Progenitor cell of endocrine pancreas (in vitro differentiated cells): ENCODE measurements at regions not wholly inside any gene's neighbourhood (a gene's known extent, or its start where the extent isn't known, plus 50 kb on each side); places are given as distances from the start of the nearest gene placed in this dataset.

Experiments used
- DNase-seq: peaks from one replicate; pipeline ENCODE4 v3.0.0; 2021; ENCODE audit warnings: low spot score; ENCODE audit not compliant: unreplicated experiment
- H3K27ac Mint-ChIP-seq: 2 replicates; pipeline ENCODE4 v1.8.0; 2021; ENCODE audit warnings: mild to moderate bottlenecking, moderate library complexity, mixed read lengths
- H3K27me3 Mint-ChIP-seq: 2 replicates; pipeline ENCODE4 v1.8.0; 2021; ENCODE audit warnings: mixed read lengths
- H3K36me3 Mint-ChIP-seq: 2 replicates; pipeline ENCODE4 v1.8.0; 2022; ENCODE audit warnings: mixed read lengths; ENCODE audit not compliant: insufficient read depth
- H3K4me1 Mint-ChIP-seq: 2 replicates; pipeline ENCODE4 v1.8.0; 2021; ENCODE audit warnings: low read depth, mixed read lengths
- H3K4me3 Mint-ChIP-seq: 2 replicates; pipeline ENCODE4 v1.8.0; 2021; ENCODE audit warnings: low read depth, mild to moderate bottlenecking, moderate library complexity, mixed read lengths
- H3K9me3 Mint-ChIP-seq: 2 replicates; pipeline ENCODE4 v1.8.0; 2021; ENCODE audit warnings: low read depth, mixed read lengths
- TF ChIP-seq, protein P1 (sequence below): fragments of 200-600 bp; sonication (generic); IDR thresholded peaks from one replicate; pipeline ENCODE4 v1.5.0; 2021; ENCODE audit warnings: antibody characterized with exemption, mild to moderate bottlenecking; ENCODE audit not compliant: unreplicated experiment

DNA sequence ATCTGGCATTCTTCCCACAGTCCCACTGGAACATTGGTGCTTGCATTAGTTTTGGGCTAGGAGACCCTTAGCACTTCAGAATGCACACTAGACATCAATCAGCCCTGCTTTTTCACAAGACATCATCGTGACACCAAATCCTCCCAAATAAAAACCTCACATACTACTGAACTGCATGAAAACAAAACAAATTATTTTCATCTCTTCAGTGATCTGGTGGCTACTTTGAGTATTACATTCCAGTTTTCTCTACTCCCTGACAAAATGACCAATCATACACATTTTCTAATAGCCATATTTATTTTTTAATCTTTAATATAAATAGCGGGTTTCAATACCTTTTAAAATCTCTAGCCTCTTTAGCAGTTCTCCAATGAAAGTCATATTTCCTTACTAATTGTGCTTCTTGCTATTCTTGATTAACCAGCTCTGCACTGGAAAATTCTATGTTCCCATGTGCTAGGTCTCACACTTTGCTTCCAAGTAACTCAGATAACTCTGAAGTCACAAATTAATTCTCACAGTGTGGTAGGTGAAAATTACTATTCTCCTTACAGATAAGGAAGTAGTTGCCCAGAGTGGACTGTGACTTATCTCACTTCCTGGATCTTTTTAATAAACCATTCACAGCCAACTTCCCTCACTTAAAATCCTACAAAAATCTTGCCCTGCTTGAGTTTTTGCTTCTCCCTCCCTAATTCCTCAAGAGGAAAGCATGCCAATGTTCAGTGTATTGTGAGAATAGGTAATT is 82.5 kb upstream of the EPB41L3 start:
- no peak for DNase-seq
- peaks cover 7% of the 10 kb centered on the region for H3K4me1 Mint-ChIP-seq
- H3K9me3 Mint-ChIP-seq: no peaks in the 10 kb centered on the region
- H3K4me3 Mint-ChIP-seq: no peak overlapping the region
- no peaks in the 10 kb centered on the region for H3K36me3 Mint-ChIP-seq
- no peak overlapping the region for H3K27ac Mint-ChIP-seq
- TF ChIP-seq, protein P1, sequence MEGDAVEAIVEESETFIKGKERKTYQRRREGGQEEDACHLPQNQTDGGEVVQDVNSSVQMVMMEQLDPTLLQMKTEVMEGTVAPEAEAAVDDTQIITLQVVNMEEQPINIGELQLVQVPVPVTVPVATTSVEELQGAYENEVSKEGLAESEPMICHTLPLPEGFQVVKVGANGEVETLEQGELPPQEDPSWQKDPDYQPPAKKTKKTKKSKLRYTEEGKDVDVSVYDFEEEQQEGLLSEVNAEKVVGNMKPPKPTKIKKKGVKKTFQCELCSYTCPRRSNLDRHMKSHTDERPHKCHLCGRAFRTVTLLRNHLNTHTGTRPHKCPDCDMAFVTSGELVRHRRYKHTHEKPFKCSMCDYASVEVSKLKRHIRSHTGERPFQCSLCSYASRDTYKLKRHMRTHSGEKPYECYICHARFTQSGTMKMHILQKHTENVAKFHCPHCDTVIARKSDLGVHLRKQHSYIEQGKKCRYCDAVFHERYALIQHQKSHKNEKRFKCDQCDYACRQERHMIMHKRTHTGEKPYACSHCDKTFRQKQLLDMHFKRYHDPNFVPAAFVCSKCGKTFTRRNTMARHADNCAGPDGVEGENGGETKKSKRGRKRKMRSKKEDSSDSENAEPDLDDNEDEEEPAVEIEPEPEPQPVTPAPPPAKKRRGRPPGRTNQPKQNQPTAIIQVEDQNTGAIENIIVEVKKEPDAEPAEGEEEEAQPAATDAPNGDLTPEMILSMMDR: no peak
- peaks cover 9% of the 10 kb centered on the region for H3K27me3 Mint-ChIP-seq

DNA sequence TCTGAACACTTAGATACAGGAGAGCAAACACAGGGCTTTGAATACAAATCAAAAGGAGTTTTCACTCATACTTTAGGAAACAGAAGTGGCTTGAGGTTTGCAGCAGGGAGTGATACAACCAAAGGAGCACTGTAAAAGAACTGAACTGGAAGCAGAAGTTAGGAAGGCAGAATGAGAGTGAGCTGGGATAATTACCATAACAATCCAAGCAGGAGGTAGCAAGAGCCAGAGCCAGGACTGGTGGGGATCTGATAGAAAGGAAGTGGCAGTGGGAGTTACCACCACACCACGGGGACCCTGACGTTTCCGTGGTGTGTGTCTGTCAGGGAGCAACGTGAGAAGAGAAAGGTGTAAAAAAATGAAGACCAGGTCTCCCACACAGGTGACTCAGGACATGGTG is 81.3 kb upstream of the EPB41L3 start:
- Mint-ChIP-seq H3K4me1 (peaks cover 7% of the 10 kb centered on the region), H3K4me3 (no peak overlapping the region), H3K36me3 (no peaks in the 10 kb centered on the region), H3K27me3 (peaks cover 9% of the 10 kb centered on the region), H3K9me3 (no peaks in the 10 kb centered on the region), H3K27ac (no peak overlapping the region)
- no peak for DNase-seq
- TF ChIP-seq, protein P1: no peak

DNA sequence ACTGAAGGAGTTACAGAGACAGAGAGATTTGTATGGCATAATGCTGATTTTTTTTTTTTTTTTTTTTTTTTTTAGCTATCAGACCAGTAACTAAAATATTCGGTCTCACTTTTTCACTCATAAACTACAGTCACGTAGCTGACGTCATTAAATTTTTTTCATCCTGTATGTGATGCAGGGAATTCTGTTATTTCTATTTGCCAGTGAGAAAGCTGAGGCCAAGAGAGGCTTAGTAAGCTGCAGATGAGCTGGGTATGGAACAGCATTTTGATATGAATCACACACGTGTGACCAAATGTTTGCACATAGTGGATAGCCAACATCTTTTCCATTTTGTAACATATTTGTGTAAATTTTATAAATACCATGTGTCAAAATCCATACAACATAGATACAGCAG is 79.1 kb upstream of the EPB41L3 start:
- H3K27ac Mint-ChIP-seq: no peak overlapping the region
- no peak for DNase-seq
- TF ChIP-seq, protein P1: no peak
- H3K27me3 Mint-ChIP-seq: peaks cover 4% of the 10 kb centered on the region
- no peaks in the 10 kb centered on the region for H3K9me3 Mint-ChIP-seq
- H3K36me3 Mint-ChIP-seq: no peaks in the 10 kb centered on the region
- H3K4me1 Mint-ChIP-seq: peaks cover 4% of the 10 kb centered on the region
- no peak overlapping the region for H3K4me3 Mint-ChIP-seq

DNA sequence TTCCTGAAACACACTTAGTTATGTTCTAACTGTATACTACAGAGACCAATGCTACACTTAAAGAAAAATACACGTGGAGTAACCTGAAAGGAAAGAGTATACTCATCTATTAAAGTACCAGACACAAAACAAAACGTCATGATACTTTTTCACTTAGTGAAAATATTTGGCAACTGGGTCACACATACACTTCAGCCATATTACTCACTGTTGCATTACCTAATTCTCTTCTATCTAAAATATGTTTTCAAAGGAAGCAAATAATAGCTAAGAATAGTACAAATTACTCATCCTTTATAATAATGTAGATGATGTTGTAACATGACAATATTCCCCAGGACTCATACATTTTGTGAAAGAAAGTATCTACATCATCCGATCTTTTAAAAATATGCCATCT is 76.5 kb upstream of the EPB41L3 start:
- Mint-ChIP-seq H3K36me3 (no peaks in the 10 kb centered on the region), H3K9me3 (no peaks in the 10 kb centered on the region), H3K27me3 (no peaks in the 10 kb centered on the region), H3K27ac (no peak overlapping the region), H3K4me3 (no peak overlapping the region), H3K4me1 (no peaks in the 10 kb centered on the region)
- TF ChIP-seq, protein P1: no peak
- DNase-seq: no peak

DNA sequence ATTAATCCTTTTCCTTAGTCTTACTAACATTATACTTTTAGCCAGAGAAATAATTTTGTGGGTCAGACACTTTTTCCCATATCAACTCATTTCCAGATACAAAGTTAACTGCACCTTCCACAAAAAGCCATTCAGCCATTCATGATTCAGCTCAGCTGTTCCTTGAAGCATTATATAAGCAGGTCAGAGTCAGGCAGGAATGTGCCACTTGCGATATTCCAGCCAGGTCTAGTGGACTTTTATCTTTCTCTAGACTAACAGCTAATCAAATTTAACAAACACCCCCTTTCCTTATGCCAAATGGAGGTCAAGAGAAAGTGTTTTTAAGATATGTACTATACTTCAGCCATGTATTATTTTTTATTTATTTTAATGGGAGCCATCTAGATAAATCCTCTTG is 75.6 kb upstream of the EPB41L3 start:
- H3K9me3 Mint-ChIP-seq: no peaks in the 10 kb centered on the region
- H3K36me3 Mint-ChIP-seq: no peaks in the 10 kb centered on the region
- no peak overlapping the region for H3K4me3 Mint-ChIP-seq
- H3K27me3 Mint-ChIP-seq: no peaks in the 10 kb centered on the region
- no peak overlapping the region for H3K27ac Mint-ChIP-seq
- no peaks in the 10 kb centered on the region for H3K4me1 Mint-ChIP-seq
- TF ChIP-seq, protein P1: no peak
- no peak for DNase-seq
